Stimulated activated CD4-positive, alpha-beta T cell treated with anti-CD3 and anti-CD28 coated beads, Interleukin-1b, Interleukin-23, amount 100 ng/mL, for 48 hours (primary cell): ENCODE measurements at regions not wholly inside any gene's neighbourhood (a gene's known extent, or its start where the extent isn't known, plus 50 kb on each side); places are given as distances from the start of the nearest gene placed in this dataset.

Experiments used
- DNase-seq: peaks from one replicate; pipeline ENCODE4 v3.0.0-alpha.2; 2020

DNA sequence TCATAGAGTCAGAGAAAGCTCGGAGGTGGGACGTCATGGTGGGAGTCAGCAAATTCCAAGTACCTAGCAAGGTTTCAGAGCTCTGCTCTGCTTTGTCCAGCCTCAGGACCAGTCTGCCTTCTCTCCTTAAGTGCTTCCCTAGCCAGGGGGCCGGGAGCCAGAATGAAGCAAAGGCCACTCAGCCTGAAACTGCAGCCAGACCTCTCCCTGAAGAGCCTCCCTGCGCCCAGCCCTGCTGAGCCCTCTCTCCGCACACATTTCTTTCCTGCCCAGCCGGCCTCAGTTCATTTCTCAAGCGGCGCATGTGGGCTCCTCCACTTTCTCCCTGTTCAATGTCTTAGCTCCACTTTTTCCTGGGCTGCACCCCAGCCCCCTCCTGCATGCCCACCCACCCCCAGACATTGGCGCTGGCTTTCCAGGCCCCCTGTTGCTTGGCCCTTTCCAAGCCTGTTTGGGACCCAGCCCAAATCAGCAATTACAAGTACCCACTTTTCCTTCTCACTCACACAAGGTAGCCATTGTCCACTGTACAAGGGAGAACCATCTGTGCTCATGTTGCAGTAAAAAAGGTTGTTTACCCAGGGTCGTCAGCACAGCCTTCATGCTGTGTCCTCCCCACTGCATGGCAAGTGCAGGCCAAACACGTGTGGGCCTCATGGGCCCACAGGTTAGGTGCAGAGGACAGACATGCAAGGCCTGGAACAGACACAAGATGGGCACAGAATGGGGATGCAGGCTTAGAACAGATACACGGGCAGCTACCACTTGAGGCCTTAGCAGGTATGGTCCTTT is 147.1 kb downstream of the MRPL14 start:
- no peak for DNase-seq

DNA sequence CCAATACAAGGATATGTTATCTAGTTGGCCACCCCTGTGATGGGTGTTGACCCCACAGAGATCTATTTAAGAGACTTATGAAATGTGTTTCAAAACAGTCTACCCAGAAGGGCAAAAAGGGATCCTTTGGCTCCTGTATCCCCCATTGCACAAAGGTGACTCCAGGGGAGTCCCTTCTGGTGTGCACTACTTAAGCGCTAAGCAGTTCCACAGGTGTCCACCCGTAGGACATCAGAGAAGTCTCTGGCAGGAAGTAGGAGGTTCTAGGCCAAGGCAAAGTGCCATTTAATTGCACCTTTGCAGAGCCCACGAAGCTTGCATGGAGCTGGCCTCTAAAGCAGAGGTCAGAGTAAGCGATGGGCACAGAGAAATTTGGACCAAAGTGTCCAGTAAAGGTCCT is 147.7 kb downstream of the MRPL14 start:
- no peak for DNase-seq

DNA sequence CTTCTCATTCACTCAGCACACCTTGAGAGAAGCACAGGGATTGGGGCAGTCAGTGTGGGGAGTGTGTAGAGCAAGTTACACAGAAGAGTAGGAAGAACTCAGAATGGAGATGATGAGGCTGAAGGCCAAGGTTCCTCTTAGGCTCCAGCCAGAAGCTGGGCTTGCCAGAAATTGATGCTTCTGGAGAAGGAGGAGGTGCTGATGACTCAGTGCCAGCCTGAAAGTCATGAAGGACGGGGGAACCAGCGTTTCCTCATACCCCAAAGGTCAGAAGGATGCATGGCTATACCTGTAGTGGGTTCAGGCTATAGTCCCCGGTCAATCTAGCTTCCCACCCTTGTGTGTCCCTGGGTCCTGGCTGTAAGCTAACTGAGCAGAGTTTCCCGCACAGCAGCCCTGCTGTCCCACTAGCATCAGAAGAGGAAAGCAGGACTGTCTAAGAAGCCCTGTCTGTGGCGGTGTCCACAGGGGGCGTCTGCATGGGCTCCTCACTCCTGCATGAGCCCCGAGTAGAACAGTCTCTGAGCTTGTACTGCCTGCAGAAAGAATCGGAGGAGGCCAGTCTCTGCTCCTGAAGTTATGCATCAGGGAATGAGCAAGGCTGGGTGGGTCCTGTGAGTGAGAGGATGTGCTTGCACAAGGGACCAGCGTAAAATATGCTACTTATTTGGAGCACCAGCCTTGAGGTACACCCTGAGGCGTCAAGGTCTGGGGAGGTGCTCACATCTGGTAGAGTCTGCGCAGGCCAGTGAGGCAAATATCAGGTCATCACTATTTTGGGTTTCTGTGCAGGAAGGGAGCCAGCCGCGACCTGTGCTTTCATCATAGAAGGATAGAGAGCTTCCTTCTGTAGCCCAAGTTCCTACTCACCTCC is 148.5 kb downstream of the MRPL14 start:
- no peak for DNase-seq

DNA sequence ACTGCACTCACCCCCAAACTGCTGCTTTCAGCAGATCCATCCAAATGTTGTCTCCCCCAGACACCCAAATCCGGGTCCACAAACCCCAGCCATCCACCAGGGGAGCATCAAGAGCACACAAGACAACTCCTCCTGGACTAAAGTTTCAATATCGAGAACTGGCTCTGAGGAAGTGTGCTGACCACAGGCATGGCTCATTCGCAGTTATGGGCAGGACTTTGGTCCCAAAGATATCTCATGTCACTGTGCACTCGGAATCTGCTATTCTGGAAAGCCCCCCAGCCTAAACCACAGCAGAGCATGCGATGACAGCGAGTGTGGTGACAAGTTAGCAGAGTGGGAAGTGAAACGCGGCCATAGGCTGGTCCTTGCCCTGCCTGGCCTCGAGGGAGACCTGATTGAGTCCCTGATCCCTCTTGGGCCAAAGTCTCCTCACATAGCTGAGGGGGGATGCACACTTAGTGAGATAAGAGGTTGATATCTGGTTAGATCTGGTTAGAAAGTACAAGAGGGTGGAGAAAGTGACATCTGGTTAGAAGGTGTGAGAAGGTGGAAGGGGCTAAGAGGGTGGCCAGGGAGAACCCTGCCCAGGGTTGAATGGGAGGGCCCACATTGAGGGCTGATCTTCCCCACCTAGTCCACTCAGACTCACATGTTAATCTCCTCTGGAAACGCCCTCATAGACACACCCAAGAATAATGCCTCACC is 149.7 kb downstream of the MRPL14 start:
- no peak for DNase-seq

DNA sequence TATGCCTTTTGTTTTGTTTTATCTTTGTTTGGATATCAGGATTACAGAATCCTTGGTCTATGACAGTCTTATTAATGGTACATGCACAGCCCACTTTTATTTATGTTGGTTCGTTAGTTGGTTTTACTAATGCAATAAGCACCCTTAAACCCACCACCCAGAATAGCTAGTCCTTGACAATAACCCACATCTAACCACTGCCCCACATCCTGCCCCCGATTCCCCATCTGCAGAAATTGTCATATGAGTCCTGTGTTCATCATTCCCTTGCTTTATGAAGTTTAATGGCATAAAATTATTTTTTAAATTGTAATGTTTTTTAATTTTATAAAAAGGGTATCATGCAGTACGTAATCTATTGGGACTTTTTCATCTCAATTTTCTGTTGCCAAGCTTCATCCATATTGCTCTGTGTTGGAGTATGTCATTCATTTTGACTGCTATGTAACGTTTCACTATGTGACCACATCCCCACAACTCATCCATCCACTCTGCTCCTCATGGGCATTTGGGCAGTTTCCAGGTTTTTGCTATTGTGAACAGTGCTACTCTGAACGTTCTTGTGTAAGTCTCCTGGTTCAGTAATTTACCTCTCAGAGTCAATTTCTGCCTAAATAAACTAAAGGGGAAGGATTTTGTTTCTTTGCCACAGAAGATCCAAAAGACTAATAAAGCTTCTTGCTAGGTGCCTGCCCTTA is 150.4 kb downstream of the MRPL14 start:
- DNase-seq, result no peak

DNA sequence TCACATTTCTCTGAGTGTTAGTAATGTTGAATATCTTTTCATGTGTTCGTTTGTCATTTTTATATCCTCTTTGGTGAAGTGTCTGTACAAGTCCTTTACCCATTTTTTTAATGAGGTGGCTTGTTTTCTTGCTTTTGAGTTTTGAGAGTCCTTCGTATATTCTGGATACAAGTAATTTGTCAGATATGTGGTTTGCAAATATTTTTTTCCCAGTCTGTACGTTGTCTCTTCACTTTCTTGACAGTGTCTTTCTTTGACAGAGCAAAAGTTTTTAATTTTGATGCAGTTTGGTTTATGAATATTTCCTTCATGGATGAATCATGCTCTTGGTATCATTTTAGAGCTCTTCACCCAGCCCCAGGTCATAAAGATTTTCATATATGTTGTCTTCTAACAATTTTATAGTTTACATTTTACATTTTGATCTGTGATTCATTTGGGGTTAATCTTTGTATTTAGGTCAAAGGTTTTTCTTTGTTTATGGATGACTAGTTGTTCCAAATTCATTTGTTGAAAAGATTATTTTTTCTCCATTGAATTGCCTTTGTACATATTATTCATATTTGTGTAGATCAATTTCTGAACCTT is 152.5 kb downstream of the MRPL14 start:
- no peak for DNase-seq

DNA sequence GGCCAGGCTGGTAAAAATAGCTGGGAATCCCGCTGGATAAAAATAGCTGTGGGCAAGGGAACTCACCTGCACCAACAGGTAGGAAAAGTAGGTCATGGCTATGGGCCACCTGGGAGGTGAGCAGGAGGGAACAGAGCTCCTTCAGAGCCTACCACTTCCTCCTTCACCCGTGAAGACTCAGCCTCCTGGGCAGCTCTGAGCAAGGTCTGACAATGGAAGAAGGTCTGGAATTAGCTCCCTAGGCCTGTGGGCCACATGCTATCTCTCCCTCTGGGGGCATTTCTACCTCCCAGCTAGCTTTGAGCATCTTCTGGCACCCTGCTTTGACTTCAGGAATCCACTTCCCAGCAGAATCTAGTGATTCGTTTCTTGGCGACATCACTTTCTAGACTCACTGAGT is 153.9 kb downstream of the MRPL14 start:
- DNase-seq, result no peak

DNA sequence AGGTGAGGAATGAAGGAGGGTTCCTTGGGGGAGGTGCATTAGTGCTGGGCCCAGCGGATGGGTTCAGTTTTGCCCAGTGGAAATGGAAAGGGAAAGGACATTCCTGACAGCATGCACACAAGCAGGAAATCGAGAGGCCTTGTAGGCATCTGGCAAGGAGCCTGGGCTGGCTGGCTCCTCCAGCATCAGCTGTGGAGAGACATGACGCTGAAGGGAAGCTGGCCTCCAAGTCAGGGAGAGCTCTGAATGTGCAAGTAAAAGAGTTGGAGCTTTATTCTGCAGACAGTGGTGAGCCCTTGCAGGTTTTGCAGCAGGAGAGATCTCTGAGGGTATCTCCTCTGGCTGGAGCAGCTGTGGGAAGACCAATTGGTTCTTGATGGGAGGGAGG is 154.3 kb downstream of the MRPL14 start:
- no peak for DNase-seq

DNA sequence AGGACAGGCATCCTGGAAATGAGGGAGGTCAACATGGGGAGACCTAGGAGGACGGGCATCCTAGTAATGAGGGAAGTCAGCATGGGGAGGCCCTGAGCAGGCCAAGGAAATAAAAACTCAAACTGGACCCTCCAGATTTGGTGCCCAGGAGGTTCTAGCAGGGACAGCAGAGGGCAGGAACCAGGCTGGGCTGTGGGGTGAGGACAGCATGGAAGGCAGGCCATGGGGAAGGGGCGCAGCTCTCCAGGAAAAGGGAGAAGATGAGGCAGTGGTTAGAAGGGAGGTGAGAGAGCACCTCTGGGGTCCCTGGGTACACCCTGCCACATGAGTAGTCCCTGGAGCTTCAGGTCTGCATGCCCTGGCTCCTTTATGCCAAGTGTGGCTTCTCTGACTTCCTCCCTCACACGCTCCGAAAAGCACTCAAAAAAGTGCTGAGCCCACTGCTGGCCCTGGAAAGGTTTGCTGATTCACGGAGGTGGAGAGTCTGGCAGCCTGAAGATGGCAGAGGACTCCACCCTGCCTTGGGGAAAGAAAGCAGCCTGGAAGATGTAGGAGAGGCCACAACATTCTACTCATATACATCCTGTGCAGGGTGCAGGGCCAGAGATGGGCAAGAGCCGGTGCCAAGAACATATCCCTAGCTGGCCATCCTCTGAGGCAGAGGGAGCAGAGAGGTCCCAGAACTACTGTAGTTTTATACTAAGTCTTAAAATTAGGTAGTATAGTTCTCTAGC is 154.9 kb downstream of the MRPL14 start:
- DNase-seq, result no peak

DNA sequence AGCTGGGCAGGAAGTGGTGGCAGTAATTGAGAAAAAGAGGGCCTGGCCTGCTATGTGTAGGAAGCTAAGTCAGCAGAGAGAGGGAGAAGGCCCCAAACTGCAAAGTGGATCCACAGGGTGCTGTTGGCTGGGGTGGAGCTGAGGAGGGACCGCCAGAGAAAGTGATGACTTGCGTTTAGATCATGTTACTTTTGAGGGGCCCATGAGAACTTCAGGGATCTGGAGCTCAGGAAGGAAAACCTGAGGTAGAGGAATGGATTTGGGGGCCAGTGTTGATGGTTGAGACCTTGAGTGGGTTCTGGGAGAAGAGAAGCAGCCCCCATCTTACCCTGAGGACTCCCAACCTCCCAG is 155.5 kb downstream of the MRPL14 start:
- no peak for DNase-seq

DNA sequence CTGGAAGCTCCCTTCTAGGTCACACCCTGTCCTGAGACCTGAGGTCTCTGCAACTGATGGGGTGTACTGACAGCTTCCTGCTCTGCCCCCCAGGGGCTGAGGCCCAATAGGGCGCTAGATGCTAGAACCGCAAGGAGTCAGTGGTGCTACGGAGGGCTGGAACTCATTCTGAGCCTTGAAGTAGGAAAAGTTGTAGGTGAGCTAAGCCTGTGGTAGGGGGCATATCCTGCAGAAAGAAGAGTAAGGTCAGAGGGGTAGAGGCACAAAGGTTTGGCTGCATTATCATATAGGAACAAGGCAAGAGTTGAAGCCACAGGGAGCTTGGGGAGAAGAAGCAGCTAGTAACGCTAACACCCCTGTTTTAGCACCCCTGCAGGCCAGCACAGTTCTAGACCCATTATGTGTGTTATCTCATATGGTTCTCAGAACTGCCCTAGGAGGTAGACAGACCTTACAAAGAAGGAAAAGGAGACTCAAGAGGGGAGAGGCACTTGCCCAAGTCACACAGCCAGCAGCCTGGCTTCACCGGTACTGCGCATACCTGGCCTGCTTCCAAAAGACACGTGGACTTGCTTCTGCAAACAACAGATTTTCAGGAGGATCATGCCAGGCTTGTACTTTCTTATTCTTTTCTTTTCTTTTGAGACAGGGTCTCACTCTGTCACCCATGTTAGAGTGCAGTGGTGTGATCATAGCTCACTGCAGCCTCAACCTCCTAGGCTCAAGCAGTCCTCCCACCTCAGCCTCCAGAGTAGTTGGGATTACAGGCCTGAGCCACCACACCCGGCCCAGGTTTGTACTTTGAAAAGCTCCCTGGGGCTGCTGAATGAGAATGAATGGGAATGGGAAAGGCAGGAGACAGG is 156.1 kb downstream of the MRPL14 start:
- no peak for DNase-seq

DNA sequence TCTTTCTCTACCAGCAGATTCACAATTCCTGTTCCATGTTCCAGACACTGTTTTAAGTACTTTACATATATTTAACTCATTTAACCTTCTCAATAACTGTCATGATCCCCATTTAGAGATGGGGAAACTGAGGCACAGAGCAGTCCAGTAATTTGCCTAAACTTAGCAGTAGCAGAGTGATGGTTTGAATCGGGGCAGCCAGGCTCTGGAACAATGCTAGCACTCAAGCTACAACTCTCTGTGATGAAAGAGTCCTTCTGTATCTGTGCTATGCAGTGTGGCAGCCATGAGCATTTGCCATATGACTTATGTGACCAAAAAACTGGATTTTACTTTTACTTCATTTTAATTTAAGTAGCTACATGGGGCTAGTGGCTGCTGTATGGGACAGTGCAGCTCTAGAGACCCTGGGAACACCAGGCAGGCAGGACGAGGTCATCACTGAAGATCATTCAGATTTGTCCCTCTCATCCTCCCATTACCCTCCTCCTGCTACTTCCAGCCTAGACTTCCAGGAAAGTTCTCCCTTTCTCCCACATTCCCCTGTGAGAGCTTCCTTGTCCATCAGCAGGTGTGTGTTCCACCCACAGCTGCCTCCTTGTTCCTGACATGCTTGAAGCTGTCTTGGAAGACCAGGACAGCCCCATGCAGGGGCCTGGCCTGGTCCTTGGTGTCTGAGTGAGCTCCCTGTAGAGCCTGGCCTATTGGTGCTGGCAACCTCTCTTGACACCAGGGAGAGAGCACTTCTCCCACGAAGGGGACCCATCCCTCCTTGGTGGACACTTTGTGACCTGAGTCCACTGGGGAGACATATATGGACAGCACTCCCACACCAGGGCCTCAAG is 157.0 kb downstream of the MRPL14 start:
- no peak for DNase-seq

DNA sequence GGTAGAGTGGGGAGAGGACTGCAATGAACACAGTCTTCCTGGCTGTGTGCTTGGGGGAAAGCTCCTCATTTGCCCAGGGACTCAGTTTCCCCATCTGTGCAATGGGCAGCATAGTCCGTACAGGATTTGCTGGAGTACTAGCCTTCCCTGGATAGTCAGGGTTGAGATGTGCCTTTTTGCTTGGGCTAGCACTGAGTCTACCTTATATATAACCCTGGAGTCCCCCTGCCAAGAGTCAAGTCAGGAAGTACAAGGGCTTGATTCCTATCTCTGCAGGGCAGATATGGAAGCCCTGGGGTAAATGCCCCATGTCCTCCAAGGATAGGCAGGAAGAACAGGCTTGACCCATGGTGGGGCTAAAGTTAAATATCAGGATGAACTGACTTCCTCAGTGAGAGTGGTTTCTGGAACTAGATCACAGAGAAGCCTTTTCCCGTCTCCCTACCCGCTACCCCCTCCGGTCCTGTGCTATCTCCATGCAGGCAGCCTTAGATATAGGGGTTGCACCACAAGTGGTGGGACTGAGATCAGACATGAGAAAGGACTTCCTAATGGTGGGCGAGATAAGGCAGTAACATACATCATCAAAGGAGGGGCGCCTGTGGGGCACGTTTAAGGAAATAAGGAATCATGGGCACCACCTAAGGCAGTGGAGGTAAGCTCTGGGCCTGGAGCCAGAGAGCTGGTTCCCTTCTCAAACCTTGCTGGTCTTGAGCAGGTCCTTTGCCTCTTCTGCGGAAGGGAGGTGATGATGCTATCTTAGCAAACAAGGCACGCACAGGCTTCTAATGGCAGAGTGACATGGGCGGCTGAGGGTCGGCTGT is 157.9 kb downstream of the MRPL14 start:
- DNase-seq, result no peak

DNA sequence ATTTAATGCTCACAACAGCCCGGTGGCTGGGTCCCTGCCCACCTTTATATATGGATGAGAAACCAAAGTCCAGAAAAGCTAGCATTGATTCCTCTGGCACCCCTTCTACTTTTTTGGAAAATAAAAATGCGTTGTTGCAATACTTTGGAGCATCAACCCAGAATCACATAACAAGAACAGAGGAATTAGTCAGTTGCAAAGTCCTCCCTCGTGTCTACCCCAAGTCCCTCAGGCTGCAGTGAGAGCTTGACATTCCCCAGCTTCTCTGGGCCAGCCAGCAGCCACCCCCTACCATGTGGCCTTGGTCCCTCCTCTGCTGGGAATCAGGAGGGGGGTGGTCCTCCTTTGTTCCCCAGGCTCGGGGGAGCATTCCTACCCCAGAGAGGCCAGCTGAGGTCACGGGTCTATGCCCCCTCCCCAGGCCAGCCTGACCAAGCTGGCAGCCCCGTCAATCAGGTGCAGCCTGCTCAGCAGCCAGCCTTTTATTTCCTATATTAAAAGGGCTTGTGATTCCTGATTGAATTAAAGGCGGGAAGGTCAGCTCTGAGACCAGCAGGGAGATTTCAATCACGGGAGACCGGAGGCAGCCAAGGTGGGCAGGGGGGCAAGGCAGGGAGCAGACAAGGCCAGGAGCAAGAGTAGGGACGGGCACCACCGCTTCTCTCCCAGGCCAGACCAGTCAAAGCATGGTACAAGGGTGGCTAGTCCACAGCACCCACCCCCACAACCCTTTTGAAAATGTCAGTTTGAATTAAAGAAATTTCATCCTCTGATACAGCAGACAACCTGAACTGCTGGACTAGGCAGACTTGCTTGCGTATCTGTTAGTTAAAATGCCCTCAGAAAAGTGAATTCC is 158.9 kb downstream of the MRPL14 start:
- DNase-seq, result no peak

DNA sequence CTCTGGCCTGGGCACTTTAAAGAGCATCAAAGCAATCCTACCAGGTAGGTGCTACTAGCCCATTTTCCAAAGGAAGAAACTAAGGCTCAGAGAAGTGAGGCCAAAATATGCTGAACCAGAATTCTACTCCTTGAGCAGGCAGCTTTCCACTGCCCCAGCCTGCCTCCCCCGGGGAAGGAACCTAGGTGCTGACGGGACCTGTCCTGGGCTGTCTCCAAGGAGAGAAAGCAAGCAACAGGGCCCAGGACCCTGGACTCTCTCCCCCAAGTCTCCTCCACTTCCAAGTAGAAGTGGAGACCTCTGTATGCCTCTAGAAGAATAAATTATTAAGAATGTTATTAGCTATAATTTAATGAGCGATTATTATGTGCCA is 159.5 kb downstream of the MRPL14 start:
- DNase-seq, result no peak

DNA sequence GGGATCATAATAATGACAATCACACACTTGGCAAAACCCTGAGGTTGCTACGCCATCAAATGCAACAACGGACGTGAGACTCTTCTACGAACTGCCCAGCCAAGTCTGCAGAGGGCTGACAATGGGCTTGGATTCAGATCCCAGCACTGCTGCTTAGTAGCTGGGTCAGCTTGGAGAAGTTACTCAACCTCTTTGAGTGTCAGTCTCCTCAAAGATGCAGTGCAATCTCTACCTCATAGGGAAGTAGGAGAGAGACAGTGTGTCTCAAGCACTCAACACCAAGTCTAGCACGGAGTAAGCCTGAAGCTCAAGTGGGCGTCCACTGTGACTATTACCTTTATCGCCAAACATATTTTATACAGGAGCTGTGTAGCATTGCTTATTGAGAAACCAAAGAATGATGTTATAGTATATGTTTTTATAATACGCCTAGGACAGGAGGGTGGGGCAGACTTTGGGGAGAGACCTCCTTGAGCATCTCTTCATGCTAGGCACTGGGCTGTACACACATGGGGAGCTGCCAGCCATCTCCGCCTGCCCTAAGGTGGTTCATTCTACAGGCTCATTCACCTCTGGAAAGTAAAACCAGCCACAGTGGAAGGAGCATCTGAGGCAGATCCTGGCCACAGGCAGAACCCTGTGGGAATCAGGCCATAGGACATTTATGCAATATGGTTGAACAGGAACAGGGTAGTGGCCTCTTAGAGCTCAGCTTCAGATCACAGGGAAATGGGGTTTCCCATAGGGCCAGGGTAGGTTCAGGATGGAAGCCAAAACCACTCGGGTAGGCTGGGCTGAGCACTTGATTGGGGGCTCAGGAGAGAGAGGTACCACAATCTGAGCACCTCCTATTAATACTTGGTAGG is 160.2 kb downstream of the MRPL14 start:
- DNase-seq, result no peak

DNA sequence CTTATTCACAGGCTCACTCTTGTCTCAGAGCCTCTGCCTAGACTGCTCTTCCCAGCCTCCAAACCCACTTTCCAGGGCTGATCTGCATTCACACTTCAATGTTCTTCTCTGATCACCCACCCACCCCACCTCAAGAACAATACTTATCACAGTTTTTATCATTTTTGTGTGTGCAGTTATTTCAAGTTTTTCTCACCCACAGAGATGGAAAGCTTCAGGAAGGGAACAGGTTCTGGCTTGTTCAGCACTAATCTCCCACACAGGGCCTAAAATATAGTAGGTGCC is 160.9 kb downstream of the MRPL14 start:
- DNase-seq, result no peak
